ENCODE measurements at regions not wholly inside any gene's neighbourhood (a gene's known extent, or its start where the extent isn't known, plus 50 kb on each side); places are given as distances from the start of the nearest gene placed in this dataset.
"Not testable (repeated sequence)": the region's sequence is repeated elsewhere in the genome, so short reads cannot be mapped to it uniquely, and the experiment has no call there.

DNA sequence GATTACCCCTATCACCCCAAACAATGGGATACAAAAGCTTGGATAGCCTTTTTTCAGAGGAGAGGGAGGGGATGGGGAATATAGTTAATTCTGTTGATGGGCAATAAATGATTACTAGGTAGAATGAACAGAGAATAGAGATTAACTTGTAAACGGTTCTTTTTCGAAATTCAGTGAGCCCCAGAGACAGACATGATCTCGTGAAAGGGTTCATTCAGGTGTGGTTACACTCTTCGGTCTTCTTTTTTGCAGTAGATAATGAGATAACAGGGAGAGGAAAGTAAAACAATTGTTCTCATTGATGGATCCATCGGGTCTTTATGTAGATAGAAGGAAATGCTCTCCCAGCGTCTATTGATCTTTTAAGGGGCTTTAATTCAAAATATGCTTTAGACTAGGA lies 69.3 kb upstream of the RASSF8 start:
- Histone ChIP-seq H3K4me3 (no peak overlapping the region), H3K4me1 (no peaks in the 10 kb centered on the region), H3K27ac (no peak overlapping the region), H3K36me3 (no peaks in the 10 kb centered on the region), H3K9me3 (no peaks in the 10 kb centered on the region), H3K27me3 (no peaks in the 10 kb centered on the region)
- no peak for DNase-seq (ENCODE audit: low spot score in 2 of 2)
- TF ChIP-seq EP300 (IDR thresholded peaks at IDR 0.05), result no peak
- TF ChIP-seq POLR2AphosphoS5 (IDR thresholded peaks at IDR 0.05), result no peak
- TF ChIP-seq POLR2A (IDR thresholded peaks at IDR 0.05), result no peak
- TF ChIP-seq, protein P1, sequence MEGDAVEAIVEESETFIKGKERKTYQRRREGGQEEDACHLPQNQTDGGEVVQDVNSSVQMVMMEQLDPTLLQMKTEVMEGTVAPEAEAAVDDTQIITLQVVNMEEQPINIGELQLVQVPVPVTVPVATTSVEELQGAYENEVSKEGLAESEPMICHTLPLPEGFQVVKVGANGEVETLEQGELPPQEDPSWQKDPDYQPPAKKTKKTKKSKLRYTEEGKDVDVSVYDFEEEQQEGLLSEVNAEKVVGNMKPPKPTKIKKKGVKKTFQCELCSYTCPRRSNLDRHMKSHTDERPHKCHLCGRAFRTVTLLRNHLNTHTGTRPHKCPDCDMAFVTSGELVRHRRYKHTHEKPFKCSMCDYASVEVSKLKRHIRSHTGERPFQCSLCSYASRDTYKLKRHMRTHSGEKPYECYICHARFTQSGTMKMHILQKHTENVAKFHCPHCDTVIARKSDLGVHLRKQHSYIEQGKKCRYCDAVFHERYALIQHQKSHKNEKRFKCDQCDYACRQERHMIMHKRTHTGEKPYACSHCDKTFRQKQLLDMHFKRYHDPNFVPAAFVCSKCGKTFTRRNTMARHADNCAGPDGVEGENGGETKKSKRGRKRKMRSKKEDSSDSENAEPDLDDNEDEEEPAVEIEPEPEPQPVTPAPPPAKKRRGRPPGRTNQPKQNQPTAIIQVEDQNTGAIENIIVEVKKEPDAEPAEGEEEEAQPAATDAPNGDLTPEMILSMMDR (IDR thresholded peaks at IDR 0.05), result no peak
- WGBS, result 86% methylated on average over 6 of the region's 6 CpGs

GRCh38 chr12:25891095-25891494 lies 67.4 kb upstream of the RASSF8 start:
- DNase-seq (ENCODE audit: low spot score in 2 of 2); H3K4me3 ChIP-seq; H3K9me3 ChIP-seq; H3K4me1 ChIP-seq; H3K27ac ChIP-seq; H3K36me3 ChIP-seq; H3K27me3 ChIP-seq: not testable (repeated sequence)
- WGBS, result 77% methylated on average over 6 of the region's 6 CpGs

- H3K4me3 ChIP-seq, result no peak overlapping the region
- no peaks in the 10 kb centered on the region for H3K4me1 ChIP-seq
- no peaks in the 10 kb centered on the region for H3K27me3 ChIP-seq
- no peak for TF ChIP-seq POLR2AphosphoS5 (IDR thresholded peaks at IDR 0.05)
- TF ChIP-seq, protein P1 (IDR thresholded peaks at IDR 0.05), result no peak
- no peak for TF ChIP-seq EP300 (IDR thresholded peaks at IDR 0.05)
- TF ChIP-seq POLR2A (IDR thresholded peaks at IDR 0.05), result no peak
- DNase-seq (ENCODE audit: low spot score in 2 of 2), result no peak
- H3K27ac ChIP-seq, result no peak overlapping the region
- H3K9me3 ChIP-seq, result no peaks in the 10 kb centered on the region
- WGBS, result 76% methylated on average over 3 of the region's 3 CpGs
- H3K36me3 ChIP-seq, result no peaks in the 10 kb centered on the region
These were observed 63.7 kb upstream of the RASSF8 start for GRCh38 chr12:25894759-25895158.

GRCh38 chr12:25896981-25897380 lies 61.5 kb upstream of the RASSF8 start:
- DNase-seq (ENCODE audit: low spot score in 2 of 2), result no peak
- no peaks in the 10 kb centered on the region for H3K27me3 ChIP-seq
- no peak for TF ChIP-seq POLR2A (IDR thresholded peaks at IDR 0.05)
- TF ChIP-seq EP300 (IDR thresholded peaks at IDR 0.05), result no peak
- TF ChIP-seq, protein P1 (IDR thresholded peaks at IDR 0.05), result no peak
- no peak for TF ChIP-seq POLR2AphosphoS5 (IDR thresholded peaks at IDR 0.05)
- no peaks in the 10 kb centered on the region for H3K36me3 ChIP-seq
- 54% methylated on average over 2 of the region's 2 CpGs for WGBS
- H3K4me3 ChIP-seq, result no peak overlapping the region
- no peaks in the 10 kb centered on the region for H3K4me1 ChIP-seq
- no peaks in the 10 kb centered on the region for H3K9me3 ChIP-seq
- no peak overlapping the region for H3K27ac ChIP-seq

GRCh38 chr12:25903603-25904245 lies 54.8 kb upstream of the RASSF8 start:
- H3K4me1 ChIP-seq, result no peaks in the 10 kb centered on the region
- H3K27ac ChIP-seq, result no peak overlapping the region
- no peaks in the 10 kb centered on the region for H3K9me3 ChIP-seq
- DNase-seq (ENCODE audit: low spot score in 2 of 2), result no peak
- WGBS, result 88% methylated on average over 2 of the region's 2 CpGs
- H3K27me3 ChIP-seq, result no peaks in the 10 kb centered on the region
- no peaks in the 10 kb centered on the region for H3K36me3 ChIP-seq
- TF ChIP-seq, protein P1 (IDR thresholded peaks at IDR 0.05), result no peak
- TF ChIP-seq POLR2AphosphoS5 (IDR thresholded peaks at IDR 0.05) (no peak), EP300 (IDR thresholded peaks at IDR 0.05) (no peak), POLR2A (IDR thresholded peaks at IDR 0.05) (no peak)
- H3K4me3 ChIP-seq, result no peak overlapping the region

GRCh38 chr12:25904442-25904841 lies 54.0 kb upstream of the RASSF8 start:
- H3K4me1 ChIP-seq, result no peaks in the 10 kb centered on the region
- H3K4me3 ChIP-seq, result no peak overlapping the region
- TF ChIP-seq POLR2AphosphoS5 (IDR thresholded peaks at IDR 0.05), result no peak
- TF ChIP-seq, protein P1 (IDR thresholded peaks at IDR 0.05), result no peak
- TF ChIP-seq EP300 (IDR thresholded peaks at IDR 0.05), result no peak
- TF ChIP-seq POLR2A (IDR thresholded peaks at IDR 0.05), result no peak
- 88% methylated on average over 1 of the region's 1 CpG for WGBS
- H3K36me3 ChIP-seq, result no peaks in the 10 kb centered on the region
- no peaks in the 10 kb centered on the region for H3K27me3 ChIP-seq
- no peaks in the 10 kb centered on the region for H3K9me3 ChIP-seq
- no peak overlapping the region for H3K27ac ChIP-seq
- DNase-seq (ENCODE audit: low spot score in 2 of 2), result no peak
